SK-N-SH treated with all-trans-retinoic acid at 6 μM for 48 hours (cell line): ENCODE measurements at regions not wholly inside any gene's neighbourhood (a gene's known extent, or its start where the extent isn't known, plus 50 kb on each side); places are given as distances from the start of the nearest gene placed in this dataset.

Experiments used
- ATAC-seq: fragments of 200-7000 bp; cut with Tn5 transposase; 3 replicates; pipeline ENCODE4 v1.9.1; 2020; ENCODE audit warnings: mild to moderate bottlenecking, moderate library complexity
- ARNTL ChIP-seq: fragments of 450-650 bp; formaldehyde crosslinking; IDR thresholded peaks from 2 replicates; pipeline ENCODE4 v1.5.0; 2020; ENCODE audit warnings: low read depth, mild to moderate bottlenecking, moderate library complexity, borderline replicate concordance
- BACH2 ChIP-seq: fragments of 250-450 bp; sonication (Bioruptor Pico); IDR thresholded peaks from 2 replicates; pipeline ENCODE4 v1.9.0; 2021; ENCODE audit warnings: mild to moderate bottlenecking, borderline replicate concordance
- CSDC2 ChIP-seq: fragments of 250-450 bp; sonication (Bioruptor Pico); IDR thresholded peaks from 2 replicates; pipeline ENCODE4 v1.5.0; 2020; ENCODE audit warnings: mild to moderate bottlenecking, moderate library complexity
- ESRRG ChIP-seq: fragments of 250-450 bp; sonication (Bioruptor Pico); IDR thresholded peaks from 2 replicates; pipeline ENCODE4 v1.6.1; 2021; ENCODE audit warnings: mild to moderate bottlenecking
- GLIS3 ChIP-seq: fragments of 250-450 bp; sonication (Bioruptor Pico); IDR thresholded peaks from 2 replicates; pipeline ENCODE4 v1.5.0; 2020; ENCODE audit warnings: mild to moderate bottlenecking, moderate library complexity
- ISL1 ChIP-seq: fragments of 250-450 bp; sonication (Bioruptor Pico); IDR thresholded peaks from 2 replicates; pipeline ENCODE4 v2.1.2; 2022; ENCODE audit warnings: mild to moderate bottlenecking, moderate library complexity
- OSR1 ChIP-seq: fragments of 250-450 bp; sonication (Bioruptor Pico); IDR thresholded peaks from 2 replicates; pipeline ENCODE4 v1.8.0; 2022; ENCODE audit warnings: moderate library complexity, mild to moderate bottlenecking, inconsistent platforms
- PPARA ChIP-seq: fragments of 250-450 bp; sonication (Bioruptor Pico); IDR thresholded peaks from 2 replicates; pipeline ENCODE4 v1.5.0; 2020; ENCODE audit warnings: mild to moderate bottlenecking, borderline replicate concordance
- RARB ChIP-seq: fragments of 250-450 bp; sonication (Bioruptor Pico); IDR thresholded peaks from 2 replicates; pipeline ENCODE4 v1.8.0; 2021; ENCODE audit warnings: mild to moderate bottlenecking, moderate library complexity
- SNAI2 ChIP-seq: fragments of 250-450 bp; sonication (Bioruptor Pico); IDR thresholded peaks from 2 replicates; pipeline ENCODE4 v1.5.0; 2020; ENCODE audit warnings: mild to moderate bottlenecking, moderate library complexity
- TCF4 ChIP-seq: fragments of 250-450 bp; sonication (Bioruptor Pico); IDR thresholded peaks from 2 replicates; pipeline ENCODE4 v1.8.0; 2021; ENCODE audit warnings: mild to moderate bottlenecking, moderate library complexity, borderline replicate concordance
- ZC3H10 ChIP-seq: fragments of 250-450 bp; sonication (Bioruptor Pico); IDR thresholded peaks from 2 replicates; pipeline ENCODE4 v1.5.1; 2021; ENCODE audit warnings: mild to moderate bottlenecking, moderate library complexity
- ZFP3 ChIP-seq: fragments of 250-450 bp; sonication (Bioruptor Pico); IDR thresholded peaks from 2 replicates; pipeline ENCODE4 v1.5.0; 2020; ENCODE audit warnings: mild to moderate bottlenecking, moderate library complexity
- ZFP30 ChIP-seq: fragments of 450-650 bp; formaldehyde crosslinking; IDR thresholded peaks from 2 replicates; pipeline ENCODE4 v1.5.0; 2022; ENCODE audit warnings: mild to moderate bottlenecking, moderate library complexity
- ZNF565 ChIP-seq: fragments of 450-650 bp; formaldehyde crosslinking; conservative IDR thresholded peaks from 2 replicates; pipeline ENCODE4 v1.5.0; 2020; ENCODE audit warnings: low read depth, mild to moderate bottlenecking, moderate library complexity
- ZNF70 ChIP-seq: fragments of 450-650 bp; formaldehyde crosslinking; IDR thresholded peaks from 2 replicates; pipeline ENCODE4 v1.5.0; 2020; ENCODE audit warnings: mild to moderate bottlenecking, moderate library complexity
- ZNF8 ChIP-seq: fragments of 450-650 bp; formaldehyde crosslinking; IDR thresholded peaks from 2 replicates; pipeline ENCODE4 v1.5.0; 2020; ENCODE audit warnings: mild to moderate bottlenecking, moderate library complexity
- TF ChIP-seq, protein P1 (sequence below): fragments of 250-450 bp; sonication (Bioruptor Pico); IDR thresholded peaks from 2 replicates; pipeline ENCODE4 v1.5.1; 2020; ENCODE audit warnings: low read depth, mild to moderate bottlenecking, moderate library complexity
- TF ChIP-seq, protein P2 (sequence below): fragments of 250-450 bp; sonication (Bioruptor Pico); IDR thresholded peaks from 2 replicates; pipeline ENCODE4 v1.8.0; 2021; ENCODE audit warnings: low read depth, mild to moderate bottlenecking, moderate library complexity, borderline replicate concordance
- TF ChIP-seq, protein P3 (sequence below): fragments of 250-450 bp; sonication (Bioruptor Pico); IDR thresholded peaks from 2 replicates; pipeline ENCODE4 v1.8.0; 2020; ENCODE audit warnings: mild to moderate bottlenecking, moderate library complexity, borderline replicate concordance
- TF ChIP-seq, protein P4 (sequence below): fragments of 250-450 bp; sonication (Bioruptor Pico); IDR thresholded peaks from 2 replicates; pipeline ENCODE4 v1.5.0; 2020; ENCODE audit warnings: mild to moderate bottlenecking, moderate library complexity
- TF ChIP-seq, protein P5 (sequence below): fragments of 250-450 bp; sonication (Bioruptor Pico); IDR thresholded peaks from 2 replicates; pipeline ENCODE4 v1.5.1; 2021; ENCODE audit warnings: mild to moderate bottlenecking, moderate library complexity

DNA sequence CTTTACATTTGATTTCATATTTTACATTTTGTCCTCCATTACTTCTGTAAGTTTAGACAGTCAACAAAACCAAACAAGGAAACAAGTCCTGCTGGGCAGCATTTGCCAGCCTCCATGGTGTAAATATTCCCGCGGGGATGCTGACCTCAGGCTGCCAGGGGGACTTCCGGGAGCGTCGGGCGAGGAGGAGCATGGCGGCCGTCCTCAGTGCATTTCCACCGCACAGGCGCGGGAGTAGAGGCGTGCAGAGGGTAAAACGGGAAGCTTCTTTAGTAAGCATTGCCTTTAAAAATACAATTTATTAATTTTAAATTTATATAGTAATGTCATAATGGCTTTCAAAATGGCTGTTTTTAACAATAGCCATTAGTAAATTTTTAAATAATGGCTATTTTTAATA is 385.3 kb upstream of the IRX4 start:
- TF ChIP-seq RARB (CRISPR knock-in tag) (no peak), ISL1 (no peak), ZNF8 (no peak), SNAI2 (CRISPR knock-in tag) (no peak), ZC3H10 (CRISPR knock-in tag) (no peak), PPARA (CRISPR knock-in tag) (no peak), ZFP3 (CRISPR knock-in tag) (no peak), OSR1 (CRISPR knock-in tag) (no peak), ZNF70 (CRISPR knock-in tag) (no peak), GLIS3 (CRISPR knock-in tag) (no peak), CSDC2 (no peak), ESRRG (no peak), TCF4 (CRISPR knock-in tag) (no peak)
- TF ChIP-seq, protein P1, sequence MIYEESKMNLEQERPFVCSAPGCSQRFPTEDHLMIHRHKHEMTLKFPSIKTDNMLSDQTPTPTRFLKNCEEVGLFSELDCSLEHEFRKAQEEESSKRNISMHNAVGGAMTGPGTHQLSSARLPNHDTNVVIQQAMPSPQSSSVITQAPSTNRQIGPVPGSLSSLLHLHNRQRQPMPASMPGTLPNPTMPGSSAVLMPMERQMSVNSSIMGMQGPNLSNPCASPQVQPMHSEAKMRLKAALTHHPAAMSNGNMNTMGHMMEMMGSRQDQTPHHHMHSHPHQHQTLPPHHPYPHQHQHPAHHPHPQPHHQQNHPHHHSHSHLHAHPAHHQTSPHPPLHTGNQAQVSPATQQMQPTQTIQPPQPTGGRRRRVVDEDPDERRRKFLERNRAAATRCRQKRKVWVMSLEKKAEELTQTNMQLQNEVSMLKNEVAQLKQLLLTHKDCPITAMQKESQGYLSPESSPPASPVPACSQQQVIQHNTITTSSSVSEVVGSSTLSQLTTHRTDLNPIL (CRISPR knock-in tag) = no peak
- TF ChIP-seq, protein P2, sequence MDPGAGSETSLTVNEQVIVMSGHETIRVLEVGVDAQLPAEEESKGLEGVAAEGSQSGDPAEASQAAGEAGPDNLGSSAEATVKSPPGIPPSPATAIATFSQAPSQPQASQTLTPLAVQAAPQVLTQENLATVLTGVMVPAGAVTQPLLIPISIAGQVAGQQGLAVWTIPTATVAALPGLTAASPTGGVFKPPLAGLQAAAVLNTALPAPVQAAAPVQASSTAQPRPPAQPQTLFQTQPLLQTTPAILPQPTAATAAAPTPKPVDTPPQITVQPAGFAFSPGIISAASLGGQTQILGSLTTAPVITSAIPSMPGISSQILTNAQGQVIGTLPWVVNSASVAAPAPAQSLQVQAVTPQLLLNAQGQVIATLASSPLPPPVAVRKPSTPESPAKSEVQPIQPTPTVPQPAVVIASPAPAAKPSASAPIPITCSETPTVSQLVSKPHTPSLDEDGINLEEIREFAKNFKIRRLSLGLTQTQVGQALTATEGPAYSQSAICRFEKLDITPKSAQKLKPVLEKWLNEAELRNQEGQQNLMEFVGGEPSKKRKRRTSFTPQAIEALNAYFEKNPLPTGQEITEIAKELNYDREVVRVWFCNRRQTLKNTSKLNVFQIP = no peak

DNA sequence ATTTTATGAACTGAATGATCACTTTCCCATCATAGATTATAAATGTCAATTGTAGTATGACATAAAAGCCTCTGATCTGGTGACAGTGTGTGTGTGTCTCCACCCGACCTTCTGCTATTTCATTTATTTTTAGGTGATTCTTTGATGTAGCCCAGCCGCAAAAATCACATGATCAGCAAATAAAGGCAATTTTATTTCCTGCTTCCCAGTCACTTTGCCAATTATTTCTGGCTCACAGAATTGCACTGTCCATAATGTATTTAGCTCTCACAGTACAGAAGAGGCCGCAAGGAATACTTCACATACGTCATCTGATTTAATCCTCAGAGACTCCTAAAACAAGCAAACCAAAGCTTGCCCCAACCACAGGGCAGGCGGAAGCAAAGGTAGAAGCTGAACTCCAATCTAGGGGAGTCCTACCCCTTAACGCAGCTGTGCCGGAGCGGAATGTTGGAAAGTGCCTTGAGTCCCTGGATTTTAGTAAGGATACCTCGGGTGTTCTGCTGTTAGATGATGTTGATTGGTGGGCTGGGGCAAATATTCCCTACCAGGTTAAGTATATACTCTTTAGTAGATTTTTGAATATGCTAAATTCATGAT is 384.0 kb upstream of the IRX4 start:
- no peak for ATAC-seq
- TF ChIP-seq ZNF565 (no peak), ZFP30 (no peak)
- TF ChIP-seq, all 23 proteins: peak for 0

More for the DNA sequence above, 385.3 kb upstream of the IRX4 start:
- no peak for ATAC-seq

DNA sequence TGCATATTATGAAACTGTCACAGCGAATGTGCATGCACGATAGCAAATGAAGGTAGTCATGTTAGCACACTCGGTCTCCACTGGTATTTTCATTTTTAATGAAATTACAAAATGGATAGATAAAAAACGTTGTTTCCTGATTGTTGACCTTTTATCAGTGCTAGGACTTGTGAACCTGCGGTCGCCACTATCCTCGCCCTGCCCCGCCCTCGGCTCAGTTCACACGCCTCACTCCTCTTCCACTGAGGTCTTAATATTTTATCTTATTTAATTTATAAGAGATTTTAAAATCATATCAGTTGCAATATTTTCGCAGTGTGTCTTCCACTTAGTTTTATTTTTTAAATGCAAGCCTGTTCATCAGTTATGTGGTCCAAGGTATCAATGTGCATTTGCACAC is 382.6 kb upstream of the IRX4 start:
- no peak for ATAC-seq
- TF ChIP-seq GLIS3 (CRISPR knock-in tag) (no peak), PPARA (CRISPR knock-in tag) (no peak), SNAI2 (CRISPR knock-in tag) (no peak), ZFP3 (CRISPR knock-in tag) (no peak)
- TF ChIP-seq, protein P1 (CRISPR knock-in tag) = no peak

DNA sequence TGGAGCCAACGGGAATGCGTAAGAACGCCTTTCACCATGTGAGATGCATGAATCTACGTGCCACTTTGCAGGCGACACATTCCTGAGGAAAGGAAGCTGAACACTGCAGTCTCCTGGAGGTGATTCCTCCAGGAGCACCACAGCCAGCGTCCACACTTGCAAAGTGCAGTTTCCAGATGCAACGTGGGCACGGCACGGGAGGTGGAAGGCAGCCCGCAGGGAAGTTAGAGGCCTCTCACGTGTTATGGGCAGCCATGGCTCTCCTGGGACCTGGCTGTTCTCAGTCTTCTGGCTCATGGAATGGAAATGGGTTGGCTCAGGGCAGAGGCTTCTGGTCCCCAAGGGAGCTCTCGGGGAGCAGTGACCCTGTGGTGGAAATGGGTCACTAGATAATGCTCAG is 381.0 kb upstream of the IRX4 start:
- ATAC-seq = no peak
- TF ChIP-seq GLIS3 (CRISPR knock-in tag) (no peak), BACH2 (CRISPR knock-in tag) (no peak), PPARA (CRISPR knock-in tag) (no peak), CSDC2 (no peak), ESRRG (no peak), ZNF565 (no peak), ISL1 (no peak), ZC3H10 (CRISPR knock-in tag) (no peak), ZNF70 (CRISPR knock-in tag) (no peak), RARB (CRISPR knock-in tag) (no peak), ARNTL (CRISPR knock-in tag) (no peak)
- TF ChIP-seq, protein P2 = no peak
- TF ChIP-seq, protein P3, sequence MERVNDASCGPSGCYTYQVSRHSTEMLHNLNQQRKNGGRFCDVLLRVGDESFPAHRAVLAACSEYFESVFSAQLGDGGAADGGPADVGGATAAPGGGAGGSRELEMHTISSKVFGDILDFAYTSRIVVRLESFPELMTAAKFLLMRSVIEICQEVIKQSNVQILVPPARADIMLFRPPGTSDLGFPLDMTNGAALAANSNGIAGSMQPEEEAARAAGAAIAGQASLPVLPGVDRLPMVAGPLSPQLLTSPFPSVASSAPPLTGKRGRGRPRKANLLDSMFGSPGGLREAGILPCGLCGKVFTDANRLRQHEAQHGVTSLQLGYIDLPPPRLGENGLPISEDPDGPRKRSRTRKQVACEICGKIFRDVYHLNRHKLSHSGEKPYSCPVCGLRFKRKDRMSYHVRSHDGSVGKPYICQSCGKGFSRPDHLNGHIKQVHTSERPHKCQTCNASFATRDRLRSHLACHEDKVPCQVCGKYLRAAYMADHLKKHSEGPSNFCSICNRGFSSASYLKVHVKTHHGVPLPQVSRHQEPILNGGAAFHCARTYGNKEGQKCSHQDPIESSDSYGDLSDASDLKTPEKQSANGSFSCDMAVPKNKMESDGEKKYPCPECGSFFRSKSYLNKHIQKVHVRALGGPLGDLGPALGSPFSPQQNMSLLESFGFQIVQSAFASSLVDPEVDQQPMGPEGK (CRISPR knock-in tag) = no peak
- TF ChIP-seq, protein P4, sequence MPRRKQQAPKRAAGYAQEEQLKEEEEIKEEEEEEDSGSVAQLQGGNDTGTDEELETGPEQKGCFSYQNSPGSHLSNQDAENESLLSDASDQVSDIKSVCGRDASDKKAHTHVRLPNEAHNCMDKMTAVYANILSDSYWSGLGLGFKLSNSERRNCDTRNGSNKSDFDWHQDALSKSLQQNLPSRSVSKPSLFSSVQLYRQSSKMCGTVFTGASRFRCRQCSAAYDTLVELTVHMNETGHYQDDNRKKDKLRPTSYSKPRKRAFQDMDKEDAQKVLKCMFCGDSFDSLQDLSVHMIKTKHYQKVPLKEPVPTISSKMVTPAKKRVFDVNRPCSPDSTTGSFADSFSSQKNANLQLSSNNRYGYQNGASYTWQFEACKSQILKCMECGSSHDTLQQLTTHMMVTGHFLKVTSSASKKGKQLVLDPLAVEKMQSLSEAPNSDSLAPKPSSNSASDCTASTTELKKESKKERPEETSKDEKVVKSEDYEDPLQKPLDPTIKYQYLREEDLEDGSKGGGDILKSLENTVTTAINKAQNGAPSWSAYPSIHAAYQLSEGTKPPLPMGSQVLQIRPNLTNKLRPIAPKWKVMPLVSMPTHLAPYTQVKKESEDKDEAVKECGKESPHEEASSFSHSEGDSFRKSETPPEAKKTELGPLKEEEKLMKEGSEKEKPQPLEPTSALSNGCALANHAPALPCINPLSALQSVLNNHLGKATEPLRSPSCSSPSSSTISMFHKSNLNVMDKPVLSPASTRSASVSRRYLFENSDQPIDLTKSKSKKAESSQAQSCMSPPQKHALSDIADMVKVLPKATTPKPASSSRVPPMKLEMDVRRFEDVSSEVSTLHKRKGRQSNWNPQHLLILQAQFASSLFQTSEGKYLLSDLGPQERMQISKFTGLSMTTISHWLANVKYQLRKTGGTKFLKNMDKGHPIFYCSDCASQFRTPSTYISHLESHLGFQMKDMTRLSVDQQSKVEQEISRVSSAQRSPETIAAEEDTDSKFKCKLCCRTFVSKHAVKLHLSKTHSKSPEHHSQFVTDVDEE (CRISPR knock-in tag) = no peak
- TF ChIP-seq, protein P5, sequence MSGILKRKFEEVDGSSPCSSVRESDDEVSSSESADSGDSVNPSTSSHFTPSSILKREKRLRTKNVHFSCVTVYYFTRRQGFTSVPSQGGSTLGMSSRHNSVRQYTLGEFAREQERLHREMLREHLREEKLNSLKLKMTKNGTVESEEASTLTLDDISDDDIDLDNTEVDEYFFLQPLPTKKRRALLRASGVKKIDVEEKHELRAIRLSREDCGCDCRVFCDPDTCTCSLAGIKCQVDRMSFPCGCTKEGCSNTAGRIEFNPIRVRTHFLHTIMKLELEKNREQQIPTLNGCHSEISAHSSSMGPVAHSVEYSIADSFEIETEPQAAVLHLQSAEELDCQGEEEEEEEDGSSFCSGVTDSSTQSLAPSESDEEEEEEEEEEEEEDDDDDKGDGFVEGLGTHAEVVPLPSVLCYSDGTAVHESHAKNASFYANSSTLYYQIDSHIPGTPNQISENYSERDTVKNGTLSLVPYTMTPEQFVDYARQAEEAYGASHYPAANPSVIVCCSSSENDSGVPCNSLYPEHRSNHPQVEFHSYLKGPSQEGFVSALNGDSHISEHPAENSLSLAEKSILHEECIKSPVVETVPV (CRISPR knock-in tag) = no peak
